ENCODE measurements at regions not wholly inside any gene's neighbourhood (a gene's known extent, or its start where the extent isn't known, plus 50 kb on each side); places are given as distances from the start of the nearest gene placed in this dataset.

GRCh38 chr2:146681991-146682390, 1162.8 kb upstream of the ACVR2A start:
- ATAC-seq (no peak), DNase-seq (ENCODE audit: low read depth, low spot score) (no peak)
- Histone ChIP-seq H3K79me2 (ENCODE audit: insufficient read depth, low read length) (no peaks in the 10 kb centered on the region), H3K9ac (ENCODE audit: low read length) (no peak overlapping the region), H2AFZ (ENCODE audit: low read depth, low read length, poor library complexity, severe bottlenecking) (no peak overlapping the region), H3K4me1 (ENCODE audit: control insufficient read depth in 1 of 2, insufficient read depth in 2 of 2, low read length in 2 of 2) (no peaks in the 10 kb centered on the region), H3K27ac (ENCODE audit: low read depth, low read length) (no peak overlapping the region), H4K20me1 (ENCODE audit: insufficient read depth) (no peaks in the 10 kb centered on the region), H3K9me3 (ENCODE audit: control insufficient read depth in 1 of 2, insufficient read depth in 1 of 2, low read depth in 1 of 2, low read length in 2 of 2) (no peaks in the 10 kb centered on the region), H3K36me3 (ENCODE audit: control insufficient read depth in 1 of 2, insufficient read depth in 2 of 2, low read length in 2 of 2) (no peaks in the 10 kb centered on the region), H3K9me2 (ENCODE audit: insufficient read depth) (no peaks in the 10 kb centered on the region), H3K4me3 (replicated peaks in 1 of 2; ENCODE audit: low read depth in 1 of 2, low read length in 2 of 2) (no peak overlapping the region), H3K4me2 (ENCODE audit: low read length) (no peak overlapping the region), H3K27me3 (ENCODE audit: insufficient read depth, low read length) (no peaks in the 10 kb centered on the region)
- BruUV-seq (replicated peaks), result no TSS peak
- TF ChIP-seq EGR1 (IDR thresholded peaks at IDR 0.05; ENCODE audit: low read depth) (no peak), ELF1 (IDR thresholded peaks at IDR 0.05; ENCODE audit: borderline replicate concordance, low read depth) (no peak), JUND (IDR thresholded peaks at IDR 0.05) (no peak), SIN3A (IDR thresholded peaks at IDR 0.05; ENCODE audit: low read depth) (no peak), ATF3 (IDR thresholded peaks at IDR 0.05) (no peak), ZBTB33 (IDR thresholded peaks at IDR 0.05; ENCODE audit: extremely low read depth, insufficient replicate concordance, low read length) (no peak), RAD21 (IDR thresholded peaks at IDR 0.05; ENCODE audit: low read depth) (no peak), ZFX (IDR thresholded peaks at IDR 0.05) (no peak), CTCF (IDR thresholded peaks at IDR 0.05 in 2 of 3, conservative IDR thresholded peaks at IDR 0.05 in 1 of 3; ENCODE audit: borderline replicate concordance in 1 of 3, insufficient read depth in 1 of 3, low read depth in 2 of 3, low read length in 2 of 3) (no peak), EZH2phosphoT487 (IDR thresholded peaks at IDR 0.05; ENCODE audit: borderline replicate concordance) (no peak)
- ChIA-PET POLR2A (no interaction called here), CTCF (no interaction called here), RAD21 (ENCODE audit: low non-redundant PET in 1 of 2, low total read pairs in 2 of 2, uncharacterized antibody in 2 of 2, unreplicated experiment in 2 of 2) (no interaction called here)
- intact Hi-C loops (cut with micrococcal nuclease), result no loop called here
